Central memory CD8-positive, alpha-beta T cell (primary cell): ENCODE measurements at regions not wholly inside any gene's neighbourhood (a gene's known extent, or its start where the extent isn't known, plus 50 kb on each side); places are given as distances from the start of the nearest gene placed in this dataset.
"Not testable (repeated sequence)": the region's sequence is repeated elsewhere in the genome, so short reads cannot be mapped to it uniquely, and the experiment has no call there.

ENCODE experiments used
- ATAC-seq: fragments of 150-1000 bp; cut with Tn5 transposase; replicated peaks from 2 replicates; pipeline ENCODE4 v1.10.0; 2022; ENCODE audit warnings: mild to moderate bottlenecking, moderate FRiP score, moderate number of reproducible peaks; ENCODE audit not compliant: poor library complexity, severe bottlenecking; ENCODE audit errors: extremely low read depth
- DNase-seq, 2 donors: peaks; one replicate each; pipeline ENCODE4 v3.0.0; 2021; ENCODE audit warnings: low spot score in 2 of 2
- H3K27ac Mint-ChIP-seq: one replicate; pipeline ENCODE4 v1.8.0; 2022; ENCODE audit warnings: low read depth, mild to moderate bottlenecking, moderate library complexity, mixed read lengths
- H3K27me3 Mint-ChIP-seq: one replicate; pipeline ENCODE4 v1.8.0; 2022; ENCODE audit warnings: mixed read lengths
- H3K36me3 Mint-ChIP-seq: one replicate; pipeline ENCODE4 v1.8.0; 2022; ENCODE audit warnings: mild to moderate bottlenecking, moderate library complexity, mixed read lengths; ENCODE audit not compliant: insufficient read depth
- H3K4me1 Mint-ChIP-seq: one replicate; pipeline ENCODE4 v1.8.0; 2022; ENCODE audit warnings: mixed read lengths
- H3K4me3 Mint-ChIP-seq: one replicate; pipeline ENCODE4 v1.8.0; 2022; ENCODE audit warnings: mild to moderate bottlenecking, moderate library complexity, mixed read lengths
- H3K9me3 Mint-ChIP-seq: one replicate; pipeline ENCODE4 v1.8.0; 2022; ENCODE audit warnings: mixed read lengths

DNA sequence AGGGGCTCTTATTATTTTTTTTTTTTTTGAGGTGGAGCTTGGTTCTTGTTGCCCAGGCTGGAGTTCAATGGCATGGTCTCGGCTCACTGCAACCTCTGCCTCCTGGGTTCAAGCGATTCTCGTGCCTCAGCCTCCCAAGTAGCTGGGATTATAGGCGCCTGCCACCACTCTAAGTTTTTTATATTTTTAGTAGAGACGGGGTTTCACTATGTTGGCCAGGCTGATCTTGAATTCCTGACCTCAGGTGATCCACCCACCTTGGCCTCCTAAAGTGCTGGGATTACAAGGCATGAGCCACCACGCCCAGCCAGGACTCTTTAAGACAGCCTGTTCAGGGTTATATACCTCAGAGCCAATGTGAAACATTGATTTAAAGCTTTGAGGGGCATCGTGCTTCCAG, 669.7 kb upstream of the TPTE start:
- not testable (repeated sequence) for H3K36me3 Mint-ChIP-seq, H3K4me3 Mint-ChIP-seq, ATAC-seq, H3K9me3 Mint-ChIP-seq, H3K27ac Mint-ChIP-seq, DNase-seq, H3K27me3 Mint-ChIP-seq, H3K4me1 Mint-ChIP-seq

DNA sequence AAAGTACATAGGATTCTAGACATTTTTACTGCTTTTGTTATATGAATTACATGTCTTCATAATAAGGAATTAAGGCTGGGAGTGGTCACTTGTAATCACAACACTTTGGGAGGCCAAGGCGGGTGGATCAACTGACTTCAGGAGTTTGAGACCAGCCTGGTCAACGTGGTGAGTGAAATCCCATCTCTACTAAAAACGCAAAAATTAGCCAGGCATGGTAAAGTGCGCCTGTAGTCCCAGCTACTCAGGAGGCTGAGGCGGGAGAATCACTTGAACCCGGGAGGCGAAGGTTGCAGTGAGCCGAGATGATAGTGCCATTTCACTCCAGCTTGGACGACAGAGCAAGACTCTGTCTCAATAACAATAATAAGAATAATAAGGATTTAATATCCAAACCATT, 663.8 kb upstream of the TPTE start:
- not testable (repeated sequence) for DNase-seq, H3K36me3 Mint-ChIP-seq, H3K4me3 Mint-ChIP-seq, H3K27me3 Mint-ChIP-seq, H3K4me1 Mint-ChIP-seq, ATAC-seq, H3K9me3 Mint-ChIP-seq, H3K27ac Mint-ChIP-seq

DNA sequence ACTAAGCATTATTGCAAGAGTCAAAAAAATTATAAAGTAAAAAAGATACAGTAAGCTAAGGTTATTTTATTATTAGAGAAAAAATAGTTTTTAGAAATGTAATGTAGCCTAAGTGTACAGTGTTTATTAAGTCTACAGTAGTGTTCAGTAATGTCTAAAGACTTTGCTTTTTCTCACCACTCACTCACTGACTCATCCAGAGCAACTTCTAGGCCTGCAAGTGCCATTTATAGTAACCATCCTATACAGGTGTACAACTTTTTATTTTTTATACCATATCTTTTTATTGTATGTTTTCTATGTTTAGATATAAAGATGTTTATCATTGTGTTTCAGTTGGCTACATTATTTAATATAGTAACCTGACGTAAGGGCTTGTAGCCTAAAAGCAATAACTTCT, 661.5 kb upstream of the TPTE start:
- not testable (repeated sequence) for H3K4me1 Mint-ChIP-seq, H3K4me3 Mint-ChIP-seq, DNase-seq, H3K27ac Mint-ChIP-seq, H3K27me3 Mint-ChIP-seq, ATAC-seq, H3K36me3 Mint-ChIP-seq
- peaks cover 26% of the 10 kb centered on the region for H3K9me3 Mint-ChIP-seq

- H3K36me3 Mint-ChIP-seq, DNase-seq, H3K4me1 Mint-ChIP-seq, ATAC-seq, H3K27me3 Mint-ChIP-seq, H3K27ac Mint-ChIP-seq, H3K4me3 Mint-ChIP-seq: not testable (repeated sequence)
- peaks cover 22% of the 10 kb centered on the region for H3K9me3 Mint-ChIP-seq
Measured at GRCh38 chr21:9862456-9862855, 658.9 kb upstream of the TPTE start.

DNA sequence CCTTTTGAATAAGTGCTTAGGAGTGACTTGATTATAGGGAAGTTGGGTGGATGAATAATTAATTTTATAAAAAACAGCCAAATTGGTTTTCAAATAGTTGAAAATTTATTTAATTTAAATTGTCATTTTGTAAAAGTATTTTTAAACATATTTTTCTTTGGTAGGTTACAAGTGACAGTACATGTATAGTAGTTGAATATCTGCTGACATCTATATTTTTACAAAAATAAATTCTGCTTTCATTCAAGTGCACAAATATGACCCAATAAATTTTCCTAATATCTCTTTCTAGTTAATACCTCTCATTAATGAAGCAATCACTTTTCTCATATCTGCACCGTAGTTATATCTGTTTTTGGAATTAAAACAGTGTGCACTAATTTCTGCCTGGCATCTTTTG, 653.6 kb upstream of the TPTE start:
- not testable (repeated sequence) for H3K36me3 Mint-ChIP-seq, H3K4me1 Mint-ChIP-seq, H3K4me3 Mint-ChIP-seq, H3K27me3 Mint-ChIP-seq, ATAC-seq, DNase-seq, H3K27ac Mint-ChIP-seq
- peaks cover 14% of the 10 kb centered on the region for H3K9me3 Mint-ChIP-seq

DNA sequence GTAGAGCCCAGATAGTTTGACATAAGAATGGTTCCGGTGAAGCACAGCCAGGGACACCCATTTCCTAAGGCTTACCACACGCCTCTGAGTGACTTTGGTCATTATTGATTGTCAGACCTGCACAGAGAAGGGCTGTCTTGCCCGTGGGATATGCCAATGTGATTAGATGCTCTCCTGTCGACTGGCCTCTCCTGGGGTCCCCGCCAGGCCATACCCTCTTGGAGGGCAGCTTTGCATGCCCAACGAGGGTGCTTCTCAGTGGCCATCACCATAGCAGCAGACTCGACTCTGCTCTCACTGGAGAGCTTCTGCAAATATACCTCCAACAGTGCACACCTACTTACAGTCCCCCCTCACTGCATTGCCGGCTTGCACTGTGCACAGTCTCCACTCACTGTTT, 648.3 kb upstream of the TPTE start:
- not testable (repeated sequence) for ATAC-seq, H3K4me3 Mint-ChIP-seq, H3K27me3 Mint-ChIP-seq, H3K27ac Mint-ChIP-seq, DNase-seq, H3K4me1 Mint-ChIP-seq, H3K36me3 Mint-ChIP-seq
- H3K9me3 Mint-ChIP-seq: peaks cover 12% of the 10 kb centered on the region

- ATAC-seq, H3K4me1 Mint-ChIP-seq, DNase-seq, H3K27ac Mint-ChIP-seq, H3K4me3 Mint-ChIP-seq, H3K27me3 Mint-ChIP-seq, H3K36me3 Mint-ChIP-seq: not testable (repeated sequence)
- H3K9me3 Mint-ChIP-seq: peaks cover 12% of the 10 kb centered on the region
Measured at GRCh38 chr21:9874136-9874535, 647.2 kb upstream of the TPTE start.

DNA sequence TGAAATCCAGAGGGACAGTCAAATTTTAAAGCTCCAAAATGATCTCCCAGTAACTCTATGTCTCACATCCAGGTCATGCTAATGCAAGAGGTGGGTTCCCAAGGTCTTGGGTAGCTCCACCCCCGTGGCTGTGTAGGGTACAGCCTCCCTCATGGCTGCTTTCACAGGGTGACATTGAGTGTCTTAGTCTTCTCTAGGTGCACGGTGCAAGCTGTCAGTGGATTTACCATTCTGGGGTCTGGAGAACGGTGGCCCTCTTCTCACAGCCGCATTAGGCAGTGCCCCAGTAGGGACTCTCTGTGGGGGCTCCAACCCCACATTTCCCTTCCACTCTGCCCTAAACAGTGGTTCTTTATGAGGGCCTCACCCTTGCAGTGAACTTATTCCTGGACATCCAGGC, 640.0 kb upstream of the TPTE start:
- ATAC-seq, H3K4me1 Mint-ChIP-seq, H3K27me3 Mint-ChIP-seq, H3K9me3 Mint-ChIP-seq, DNase-seq, H3K36me3 Mint-ChIP-seq, H3K4me3 Mint-ChIP-seq, H3K27ac Mint-ChIP-seq: not testable (repeated sequence)

DNA sequence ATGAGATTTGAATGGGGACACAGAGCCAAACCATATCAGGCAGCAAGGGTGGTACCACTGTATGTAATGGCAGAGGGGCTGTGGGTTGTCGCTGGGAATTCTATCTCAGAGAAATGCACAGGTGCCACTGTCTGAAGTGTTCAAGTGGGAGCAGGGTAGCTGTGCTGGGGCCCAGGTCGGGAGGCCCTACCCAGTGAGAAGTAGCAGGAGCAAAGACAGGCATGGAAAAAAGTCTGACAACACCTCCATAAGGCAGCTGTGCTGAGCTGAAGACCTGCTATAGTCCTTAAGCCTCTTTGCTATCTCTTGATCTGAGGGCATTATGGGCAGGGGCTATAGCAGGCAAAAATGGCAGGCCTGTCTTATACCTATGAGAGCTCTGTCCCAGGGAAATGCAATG, 638.3 kb upstream of the TPTE start:
- DNase-seq, H3K36me3 Mint-ChIP-seq, H3K9me3 Mint-ChIP-seq, H3K27me3 Mint-ChIP-seq, H3K27ac Mint-ChIP-seq, H3K4me1 Mint-ChIP-seq, H3K4me3 Mint-ChIP-seq, ATAC-seq: not testable (repeated sequence)

- H3K27ac Mint-ChIP-seq, ATAC-seq, H3K9me3 Mint-ChIP-seq, H3K4me3 Mint-ChIP-seq, H3K4me1 Mint-ChIP-seq, H3K36me3 Mint-ChIP-seq, DNase-seq, H3K27me3 Mint-ChIP-seq: not testable (repeated sequence)
Measured at GRCh38 chr21:9883571-9884282, 637.7 kb upstream of the TPTE start.

GRCh38 chr21:9888500-9888899, 632.9 kb upstream of the TPTE start:
- not testable (repeated sequence) for ATAC-seq, H3K27ac Mint-ChIP-seq, H3K4me3 Mint-ChIP-seq, H3K27me3 Mint-ChIP-seq, H3K4me1 Mint-ChIP-seq, DNase-seq, H3K36me3 Mint-ChIP-seq
- peaks cover 15% of the 10 kb centered on the region for H3K9me3 Mint-ChIP-seq

DNA sequence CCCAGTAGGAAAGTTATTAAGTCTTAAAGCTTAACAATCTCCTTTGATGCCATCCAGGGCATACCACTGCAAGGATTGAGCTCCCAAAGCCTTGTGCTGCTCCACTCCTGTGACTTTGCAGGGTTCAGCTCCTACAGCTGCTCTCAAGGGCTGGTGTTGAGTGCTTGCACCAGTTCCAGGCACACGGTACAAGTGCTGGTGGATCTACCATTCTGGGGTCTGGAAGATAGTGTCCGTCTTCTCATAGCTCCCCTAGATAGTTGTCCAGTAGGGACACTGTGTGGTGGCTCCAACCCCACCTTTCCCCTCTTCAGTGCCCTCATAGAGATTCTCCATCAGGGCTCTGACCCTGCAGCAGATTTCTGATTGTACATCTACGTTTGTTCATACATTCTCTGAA, 617.8 kb upstream of the TPTE start:
- H3K36me3 Mint-ChIP-seq, H3K4me1 Mint-ChIP-seq, H3K27me3 Mint-ChIP-seq, H3K4me3 Mint-ChIP-seq, DNase-seq, ATAC-seq, H3K27ac Mint-ChIP-seq: not testable (repeated sequence)
- H3K9me3 Mint-ChIP-seq: peaks cover 12% of the 10 kb centered on the region

DNA sequence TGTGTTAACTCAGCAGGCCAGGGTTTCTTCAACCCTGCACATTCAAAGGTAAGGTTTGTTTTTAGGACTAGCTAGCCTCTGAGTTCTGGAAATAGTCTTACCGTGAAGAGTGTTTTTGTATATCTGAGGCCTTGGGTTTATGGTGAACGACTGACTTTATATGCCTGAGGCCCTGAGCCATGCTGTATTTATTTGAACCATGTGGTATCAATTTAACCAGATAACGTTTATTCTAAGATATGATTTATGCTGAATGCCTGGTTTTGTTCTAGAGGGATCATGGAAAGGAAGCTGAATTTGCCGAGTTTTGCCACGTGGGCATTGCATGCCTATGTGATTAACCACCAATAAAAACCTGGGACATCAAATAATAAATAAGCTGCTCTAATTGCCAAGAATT, 607.2 kb upstream of the TPTE start:
- not testable (repeated sequence) for DNase-seq, H3K4me1 Mint-ChIP-seq, ATAC-seq, H3K36me3 Mint-ChIP-seq, H3K4me3 Mint-ChIP-seq, H3K9me3 Mint-ChIP-seq, H3K27me3 Mint-ChIP-seq, H3K27ac Mint-ChIP-seq
